Activated CD4-positive, alpha-beta memory T cell treated with anti-CD3 and anti-CD28 coated beads for 36 hours (primary cell): ENCODE measurements at regions not wholly inside any gene's neighbourhood (a gene's known extent, or its start where the extent isn't known, plus 50 kb on each side); places are given as distances from the start of the nearest gene placed in this dataset.
"Not testable (repeated sequence)": the region's sequence is repeated elsewhere in the genome, so short reads cannot be mapped to it uniquely, and the experiment has no call there.

Experiments
- CTCF ChIA-PET: fragments of 350-600 bp; sonication (Branson Sonifier 250); formaldehyde crosslinking; loops from one replicate; lab custom pipeline; 2021; ENCODE audit warnings: antibody characterized with exemption, inconsistent platforms; lab: Charles Lee
- POLR2A ChIA-PET: fragments of 350-600 bp; sonication (Branson Sonifier 250); formaldehyde crosslinking; loops from one replicate; lab custom pipeline; 2021; ENCODE audit warnings: antibody characterized with exemption; lab: Charles Lee
- DNase-seq: peaks from one replicate; pipeline ENCODE4 v3.0.0-alpha.2; 2020
- H3K27ac Mint-ChIP-seq: one replicate; pipeline ENCODE4 v1.8.0; 2021; ENCODE audit warnings: mixed read lengths
- H3K27me3 Mint-ChIP-seq: one replicate; pipeline ENCODE4 v1.8.0; 2021; ENCODE audit warnings: mixed read lengths
- H3K36me3 Mint-ChIP-seq: one replicate; pipeline ENCODE4 v1.8.0; 2021; ENCODE audit warnings: mixed read lengths
- H3K4me1 Mint-ChIP-seq: one replicate; pipeline ENCODE4 v1.8.0; 2021; ENCODE audit warnings: low read depth, mixed read lengths
- H3K4me3 Mint-ChIP-seq: one replicate; pipeline ENCODE4 v1.8.0; 2021; ENCODE audit warnings: mild to moderate bottlenecking, mixed read lengths
- H3K9me3 Mint-ChIP-seq: one replicate; pipeline ENCODE4 v1.8.0; 2021; ENCODE audit warnings: mixed read lengths
- intact Hi-C: fragments of 100-400 bp; cut with micrococcal nuclease; formaldehyde crosslinking; loops from one replicate; pipeline ENCODE4 v1.15.1; 2023

DNA sequence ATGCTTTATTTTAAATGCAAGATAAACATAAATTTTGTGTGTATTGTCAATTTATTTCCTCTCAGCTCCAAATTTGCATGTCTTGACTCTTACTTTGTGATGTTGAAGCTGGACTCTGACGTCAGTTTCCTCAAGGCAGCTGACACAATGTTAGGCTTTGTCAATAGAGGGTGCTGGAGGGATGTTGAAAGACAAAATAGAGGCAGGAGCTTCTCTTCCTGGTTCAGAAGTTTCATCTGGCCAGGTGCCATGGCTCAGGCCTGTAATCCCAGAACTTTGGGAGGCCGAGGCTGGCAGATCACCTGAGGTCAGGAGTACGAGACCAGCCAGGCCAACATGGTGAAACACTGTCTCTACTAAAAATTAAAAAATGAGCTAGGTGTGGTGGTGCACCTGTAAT lies 408.6 kb downstream of the GBE1 start:
- CTCF ChIA-PET, result no interaction called here
- Mint-ChIP-seq H3K9me3 (no peaks in the 10 kb centered on the region), H3K27ac (no peak overlapping the region), H3K36me3 (no peaks in the 10 kb centered on the region), H3K27me3 (no peaks in the 10 kb centered on the region), H3K4me1 (no peaks in the 10 kb centered on the region), H3K4me3 (no peak overlapping the region)
- intact Hi-C loops, result no loop called here
- POLR2A ChIA-PET, result no interaction called here
- DNase-seq, result no peak

DNA sequence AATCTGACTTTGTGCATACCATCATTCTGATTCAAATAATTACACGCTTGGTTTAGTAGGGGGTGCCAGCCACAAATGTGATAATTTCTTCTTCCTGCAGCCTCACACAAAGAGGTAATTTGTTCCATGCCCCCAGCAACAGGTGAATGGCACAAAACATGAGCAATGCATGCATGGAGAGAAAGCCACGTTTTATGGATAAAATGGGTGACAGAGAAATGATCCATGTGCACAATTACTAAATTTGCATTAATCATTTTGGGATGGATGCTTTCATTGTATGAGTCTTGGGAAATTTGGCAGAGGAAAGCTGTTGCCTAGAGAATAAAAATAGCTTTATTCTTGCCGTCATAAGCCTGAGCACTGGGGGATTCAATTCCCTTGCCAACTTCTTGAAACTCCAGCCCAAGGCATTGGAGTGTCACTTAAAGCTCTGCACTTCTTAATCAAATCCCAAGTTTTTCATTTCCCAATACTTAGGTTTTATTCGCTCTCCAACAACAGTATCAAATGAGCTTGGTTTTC lies 411.6 kb downstream of the GBE1 start:
- no peaks in the 10 kb centered on the region for H3K36me3 Mint-ChIP-seq
- H3K27ac Mint-ChIP-seq, result no peak overlapping the region
- intact Hi-C loops, result no loop called here
- H3K9me3 Mint-ChIP-seq, result no peaks in the 10 kb centered on the region
- ChIA-PET POLR2A (no interaction called here), CTCF (no interaction called here)
- H3K4me1 Mint-ChIP-seq, result no peaks in the 10 kb centered on the region
- no peak for DNase-seq
- no peaks in the 10 kb centered on the region for H3K27me3 Mint-ChIP-seq
- H3K4me3 Mint-ChIP-seq, result no peak overlapping the region

DNA sequence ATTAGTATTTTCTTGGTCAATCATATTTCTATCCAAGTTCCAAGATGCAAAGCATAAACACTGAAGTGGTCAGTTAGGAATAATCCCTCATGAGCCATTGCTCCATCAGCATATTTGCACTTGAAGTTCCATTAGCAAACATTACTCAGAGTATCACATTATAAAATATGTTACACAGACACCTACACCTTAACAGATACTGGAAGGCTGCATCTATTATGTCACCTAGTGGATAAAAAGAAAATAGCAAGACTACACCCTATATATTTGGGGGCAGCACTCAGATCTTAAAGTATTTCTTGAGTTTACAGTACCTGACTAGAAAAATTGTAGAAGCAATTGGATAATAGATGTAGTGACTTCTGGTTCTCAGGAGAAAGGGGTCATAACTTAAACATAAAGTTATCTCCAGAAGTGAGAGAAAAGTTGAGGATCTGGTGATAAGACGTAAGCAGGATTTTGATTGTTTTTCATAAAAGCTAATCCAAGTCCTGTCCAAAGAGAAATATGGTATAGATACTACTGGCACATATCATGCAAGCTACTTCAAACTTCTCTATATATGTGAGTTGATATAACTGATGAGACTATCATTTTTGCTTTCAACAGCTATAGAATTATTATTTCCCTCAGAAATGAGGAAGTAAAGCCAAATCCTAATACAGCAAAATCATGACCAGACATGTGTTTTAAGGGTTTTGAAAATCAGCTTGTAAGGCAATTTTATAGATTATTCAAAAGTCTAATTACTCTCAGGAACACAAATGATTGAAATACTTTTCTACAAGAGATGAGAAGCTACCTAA lies 422.2 kb downstream of the GBE1 start:
- intact Hi-C loops, result no loop called here
- Mint-ChIP-seq H3K9me3 (no peaks in the 10 kb centered on the region), H3K4me3 (no peak overlapping the region), H3K4me1 (no peaks in the 10 kb centered on the region), H3K27me3 (no peaks in the 10 kb centered on the region), H3K27ac (no peak overlapping the region), H3K36me3 (no peaks in the 10 kb centered on the region)
- POLR2A ChIA-PET, result no interaction called here
- CTCF ChIA-PET, result interaction anchor here (1.2 kb wide), 1 partner anchor 15 kb away, joined by 3 read pairs; no protein-coding TSS in a partner anchor
- DNase-seq, result no peak

DNA sequence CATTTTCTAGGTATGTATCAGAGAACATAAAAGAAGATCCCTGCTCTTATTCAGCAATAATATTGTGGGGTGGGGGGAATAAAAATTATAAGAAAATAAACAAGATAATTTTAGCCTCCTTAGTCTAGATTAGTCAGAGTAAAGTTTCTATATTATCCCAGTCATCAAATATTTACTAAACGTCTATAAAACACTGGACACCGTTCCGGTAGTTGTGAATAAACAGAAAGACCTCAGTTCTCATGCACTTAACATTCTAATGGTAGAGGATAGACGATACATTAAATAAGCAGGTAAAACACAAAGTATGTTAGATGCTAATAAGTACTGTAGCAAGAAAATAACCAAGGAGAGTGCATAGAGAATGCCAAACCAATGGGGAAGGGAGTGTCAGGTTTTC lies 425.0 kb downstream of the GBE1 start:
- intact Hi-C loops, result no loop called here
- DNase-seq, result no peak
- H3K9me3 Mint-ChIP-seq, result no peaks in the 10 kb centered on the region
- POLR2A ChIA-PET, result no interaction called here
- no peak overlapping the region for H3K27ac Mint-ChIP-seq
- H3K4me3 Mint-ChIP-seq, result no peak overlapping the region
- H3K27me3 Mint-ChIP-seq, result no peaks in the 10 kb centered on the region
- no peaks in the 10 kb centered on the region for H3K4me1 Mint-ChIP-seq
- CTCF ChIA-PET, result no interaction called here
- no peaks in the 10 kb centered on the region for H3K36me3 Mint-ChIP-seq

DNA sequence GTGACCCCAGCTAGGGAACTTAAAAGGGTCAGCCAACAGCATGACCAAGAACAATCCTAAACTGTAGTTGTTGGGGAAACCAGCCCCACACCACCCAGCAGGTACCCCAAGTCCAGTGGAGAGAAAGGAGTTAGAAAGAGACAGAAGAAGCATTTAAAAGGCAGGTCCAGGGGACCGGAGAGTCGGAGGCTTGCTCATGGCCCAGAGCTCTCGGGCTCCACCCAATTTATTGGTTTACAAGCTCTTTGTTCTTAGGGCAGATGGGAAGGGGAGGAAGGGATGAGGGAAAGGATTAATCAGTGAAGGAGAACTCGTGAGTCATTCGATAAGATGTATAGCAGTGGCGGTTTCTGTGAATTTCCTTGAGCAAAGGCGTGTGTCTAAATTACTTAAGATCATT lies 431.6 kb downstream of the GBE1 start:
- intact Hi-C loops, POLR2A ChIA-PET, H3K4me1 Mint-ChIP-seq, H3K9me3 Mint-ChIP-seq, CTCF ChIA-PET, H3K27me3 Mint-ChIP-seq, DNase-seq, H3K27ac Mint-ChIP-seq, H3K4me3 Mint-ChIP-seq, H3K36me3 Mint-ChIP-seq: not testable (repeated sequence)

DNA sequence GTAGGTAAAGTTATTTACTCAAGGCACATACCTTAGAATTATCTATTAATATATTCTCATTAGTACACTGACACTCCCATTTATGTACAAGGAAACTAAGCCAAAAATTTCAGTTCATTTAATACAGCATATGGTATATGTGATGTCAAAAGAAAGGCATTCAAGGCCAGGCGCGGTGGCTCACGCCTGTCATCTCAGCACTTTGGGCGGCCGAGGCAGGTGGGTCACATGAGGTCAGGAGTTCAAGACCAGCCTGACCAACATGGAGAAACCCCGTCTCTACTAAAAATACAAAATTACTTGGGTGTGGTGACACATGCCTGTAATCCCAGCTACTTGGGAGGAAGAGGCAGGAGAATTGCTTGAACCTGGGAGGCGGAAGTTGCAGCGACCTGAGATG lies 435.2 kb downstream of the GBE1 start:
- H3K4me3 Mint-ChIP-seq, result no peak overlapping the region
- POLR2A ChIA-PET, result no interaction called here
- no peaks in the 10 kb centered on the region for H3K36me3 Mint-ChIP-seq
- intact Hi-C loops, result no loop called here
- DNase-seq, result no peak
- H3K9me3 Mint-ChIP-seq, result no peaks in the 10 kb centered on the region
- no peak overlapping the region for H3K27ac Mint-ChIP-seq
- CTCF ChIA-PET, result no interaction called here
- H3K27me3 Mint-ChIP-seq, result no peaks in the 10 kb centered on the region
- no peaks in the 10 kb centered on the region for H3K4me1 Mint-ChIP-seq

DNA sequence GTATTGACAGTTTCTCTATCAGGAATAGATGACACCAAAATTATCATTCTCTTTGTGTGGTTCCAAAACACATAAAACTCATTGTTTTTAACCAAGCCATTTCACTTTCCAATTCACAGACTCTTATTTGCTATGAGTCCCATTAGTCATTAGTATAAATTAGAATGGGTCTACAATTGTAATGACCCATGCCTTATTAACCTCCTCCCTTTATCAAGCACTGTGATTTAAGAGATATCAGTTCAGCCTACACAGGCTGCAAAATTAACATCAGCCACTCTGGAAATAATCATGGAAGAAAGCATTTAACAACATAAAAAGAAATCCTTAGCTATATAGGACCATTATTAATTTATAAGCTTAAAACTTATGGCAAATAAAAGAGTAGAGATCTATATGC lies 440.6 kb downstream of the GBE1 start:
- no peaks in the 10 kb centered on the region for H3K4me1 Mint-ChIP-seq
- H3K9me3 Mint-ChIP-seq, result no peaks in the 10 kb centered on the region
- H3K4me3 Mint-ChIP-seq, result no peak overlapping the region
- no peak for DNase-seq
- POLR2A ChIA-PET, result no interaction called here
- no peaks in the 10 kb centered on the region for H3K36me3 Mint-ChIP-seq
- no peaks in the 10 kb centered on the region for H3K27me3 Mint-ChIP-seq
- CTCF ChIA-PET, result interaction anchor here (0.8 kb wide), 1 partner anchor 8 kb away, joined by 3 read pairs; no protein-coding TSS in a partner anchor
- H3K27ac Mint-ChIP-seq, result no peak overlapping the region
- intact Hi-C loops, result no loop called here

DNA sequence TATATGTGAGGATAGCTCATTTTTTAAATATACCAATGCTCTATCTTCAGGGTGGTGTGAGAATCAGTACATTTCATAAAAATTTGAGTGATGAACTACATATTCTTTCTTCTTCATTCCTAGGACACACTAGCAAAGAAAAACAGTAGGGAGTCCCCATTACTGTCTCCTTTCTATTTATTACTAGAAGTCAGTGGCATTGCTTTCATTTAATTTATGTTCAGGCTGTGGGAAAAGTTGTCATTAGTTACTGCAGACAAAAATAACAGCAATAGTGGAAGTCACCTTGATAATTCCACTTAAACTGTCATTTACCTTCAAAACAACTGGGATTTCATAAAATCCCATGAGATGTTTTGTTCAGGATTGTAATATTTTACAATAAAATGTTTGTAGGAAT lies 446.4 kb downstream of the GBE1 start:
- CTCF ChIA-PET, result no interaction called here
- H3K9me3 Mint-ChIP-seq, result no peaks in the 10 kb centered on the region
- intact Hi-C loops, result no loop called here
- DNase-seq, result no peak
- POLR2A ChIA-PET, result no interaction called here
- H3K27ac Mint-ChIP-seq, result no peak overlapping the region
- H3K4me3 Mint-ChIP-seq, result no peak overlapping the region
- no peaks in the 10 kb centered on the region for H3K36me3 Mint-ChIP-seq
- H3K27me3 Mint-ChIP-seq, result no peaks in the 10 kb centered on the region
- H3K4me1 Mint-ChIP-seq, result no peaks in the 10 kb centered on the region

DNA sequence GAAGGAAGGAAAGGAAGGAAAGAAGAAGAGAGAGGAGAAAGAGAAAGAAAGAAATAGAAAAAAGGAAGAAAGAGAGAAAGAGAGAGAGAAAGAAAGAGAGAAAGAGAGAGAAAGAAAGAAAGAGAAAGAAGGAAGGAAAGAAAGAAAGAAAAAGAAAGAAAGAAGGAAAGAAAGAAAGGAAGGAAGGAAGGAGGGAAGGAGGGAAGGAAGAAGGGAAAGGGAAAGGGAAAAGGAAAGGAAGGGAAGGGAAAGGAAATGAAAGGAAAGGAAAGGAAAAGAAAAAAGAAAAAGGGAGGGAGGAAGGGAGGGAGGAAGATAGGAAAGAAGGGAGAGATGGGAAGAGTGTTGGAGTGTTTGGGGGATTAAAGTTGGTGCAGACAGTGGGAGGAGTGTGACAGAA lies 450.1 kb downstream of the GBE1 start:
- Mint-ChIP-seq H3K4me3 (no peak overlapping the region), H3K9me3 (no peaks in the 10 kb centered on the region), H3K27me3 (no peaks in the 10 kb centered on the region), H3K36me3 (no peaks in the 10 kb centered on the region), H3K27ac (no peak overlapping the region), H3K4me1 (no peaks in the 10 kb centered on the region)
- ChIA-PET POLR2A (no interaction called here), CTCF (no interaction called here)
- no peak for DNase-seq
- intact Hi-C loops, result no loop called here

DNA sequence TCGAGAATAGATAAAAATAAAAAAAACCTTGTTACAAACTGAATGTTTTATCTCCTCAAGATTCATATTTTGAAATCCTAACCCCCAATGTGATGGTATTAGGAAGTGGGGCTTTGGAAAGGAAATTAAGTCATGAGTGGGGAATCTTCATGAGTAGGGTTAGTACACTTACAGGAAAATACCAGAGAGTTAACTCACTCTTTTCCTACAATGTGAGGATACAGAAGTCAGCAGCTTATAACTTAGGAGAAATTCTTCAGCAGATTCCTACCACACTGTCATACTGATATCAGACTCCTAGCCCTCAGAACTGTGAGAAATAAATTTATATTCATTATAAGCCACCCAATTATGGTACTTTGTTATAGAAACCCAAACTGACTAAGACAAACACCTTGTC lies 453.1 kb downstream of the GBE1 start:
- Mint-ChIP-seq H3K4me3 (no peak overlapping the region), H3K27ac (no peak overlapping the region), H3K36me3 (no peaks in the 10 kb centered on the region), H3K4me1 (no peaks in the 10 kb centered on the region), H3K27me3 (no peaks in the 10 kb centered on the region), H3K9me3 (no peaks in the 10 kb centered on the region)
- no peak for DNase-seq
- ChIA-PET CTCF (no interaction called here), POLR2A (no interaction called here)
- intact Hi-C loops, result no loop called here

DNA sequence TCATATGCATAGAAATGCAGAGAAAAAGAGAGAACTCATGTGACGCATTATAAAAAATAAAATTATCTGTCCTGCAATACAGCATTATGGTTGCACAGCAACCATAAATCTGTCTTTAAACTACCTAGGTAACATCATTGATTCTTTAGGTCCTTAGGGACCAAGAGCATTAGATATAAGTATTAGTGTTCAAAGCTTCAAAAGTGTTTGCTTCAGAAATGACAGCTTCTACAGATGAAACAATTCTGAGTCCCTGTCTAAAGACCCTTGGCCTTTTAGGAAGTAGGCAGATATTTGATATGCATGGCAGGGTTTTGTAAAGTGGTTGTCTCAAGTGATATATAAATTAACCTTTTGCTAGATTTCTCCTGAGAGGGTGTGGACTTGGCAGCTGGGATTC lies 454.2 kb downstream of the GBE1 start:
- Mint-ChIP-seq H3K9me3 (no peaks in the 10 kb centered on the region), H3K27ac (no peak overlapping the region), H3K36me3 (no peaks in the 10 kb centered on the region), H3K4me3 (no peak overlapping the region), H3K27me3 (no peaks in the 10 kb centered on the region), H3K4me1 (no peaks in the 10 kb centered on the region)
- intact Hi-C loops, result no loop called here
- CTCF ChIA-PET, result no interaction called here
- DNase-seq, result no peak
- POLR2A ChIA-PET, result no interaction called here

DNA sequence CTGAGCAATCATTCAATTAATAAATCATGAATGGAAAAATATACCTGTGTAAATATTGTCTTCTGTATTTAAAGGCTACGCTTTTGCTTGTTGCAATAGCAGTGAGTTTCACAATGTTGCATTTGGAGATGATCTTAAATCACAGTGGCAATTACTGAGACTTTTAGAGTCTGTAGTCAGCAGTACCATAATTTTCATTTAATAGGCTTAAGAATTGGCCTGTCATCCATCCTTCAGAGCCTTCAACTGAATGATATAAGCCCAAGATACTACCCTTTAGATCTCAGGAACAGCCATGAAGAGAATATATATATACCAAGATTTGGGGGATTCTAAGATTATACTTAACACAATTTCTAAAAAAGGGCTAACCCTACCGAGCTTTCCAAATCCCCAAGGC lies 458.1 kb downstream of the GBE1 start:
- no peaks in the 10 kb centered on the region for H3K9me3 Mint-ChIP-seq
- H3K36me3 Mint-ChIP-seq, result no peaks in the 10 kb centered on the region
- H3K4me3 Mint-ChIP-seq, result no peak overlapping the region
- no peaks in the 10 kb centered on the region for H3K4me1 Mint-ChIP-seq
- intact Hi-C loops, result loop anchor here (1.0 to 2.0 kb wide), 2 partner anchors 35 to 829 kb away; no protein-coding TSS in a partner anchor
- POLR2A ChIA-PET, result no interaction called here
- DNase-seq, result no peak
- H3K27ac Mint-ChIP-seq, result no peak overlapping the region
- CTCF ChIA-PET, result no interaction called here
- no peaks in the 10 kb centered on the region for H3K27me3 Mint-ChIP-seq

DNA sequence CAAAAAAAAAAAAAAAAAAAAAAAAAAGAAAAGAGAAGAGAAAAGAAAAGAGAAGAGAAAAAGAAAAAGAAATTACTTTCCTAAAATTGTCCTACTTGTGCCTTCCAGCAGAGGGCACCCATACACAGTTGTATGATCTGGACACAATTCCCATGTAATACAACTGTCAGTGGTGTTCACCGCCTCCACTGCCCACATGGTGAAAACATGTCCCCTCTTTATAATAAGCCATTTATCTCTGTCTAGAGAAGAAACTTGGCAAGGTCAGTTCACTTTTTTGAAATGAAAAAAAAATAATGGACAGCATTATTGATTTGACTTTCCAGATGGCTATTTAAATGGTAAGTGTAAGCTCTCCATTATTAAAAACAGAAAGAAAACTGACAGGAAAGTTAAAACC lies 459.4 kb downstream of the GBE1 start:
- H3K4me3 Mint-ChIP-seq, result no peak overlapping the region

More for the DNA sequence above, 459.4 kb downstream of the GBE1 start:
- Mint-ChIP-seq H3K4me1 (no peaks in the 10 kb centered on the region), H3K27me3 (no peaks in the 10 kb centered on the region), H3K27ac (no peak overlapping the region), H3K36me3 (no peaks in the 10 kb centered on the region), H3K9me3 (no peaks in the 10 kb centered on the region)
- ChIA-PET POLR2A (no interaction called here), CTCF (interaction anchor here (0.6 to 1.8 kb wide), 8 partner anchors 15 to 1176 kb away, joined by 3 to 8 read pairs (median 3); no protein-coding TSS in a partner anchor)
- intact Hi-C loops, result loop anchor here (2.0 kb wide), 1 partner anchor 831 kb away; no protein-coding TSS in a partner anchor
- DNase-seq, result peak; percentile 10
